Ishikawa (cell line): ENCODE measurements at regions not wholly inside any gene's neighbourhood (a gene's known extent, or its start where the extent isn't known, plus 50 kb on each side); places are given as distances from the start of the nearest gene placed in this dataset.

Experiments
- CEBPB ChIP-seq: IDR thresholded peaks from 2 replicates; pipeline ENCODE4 v1.6.1; 2012
- CREB1 ChIP-seq: IDR thresholded peaks from 2 replicates; pipeline ENCODE4 v1.6.1; 2012; ENCODE audit warnings: low read depth
- EGR1 ChIP-seq: IDR thresholded peaks from 2 replicates; pipeline ENCODE4 v1.6.1; 2012
- EP300 ChIP-seq: IDR thresholded peaks from 2 replicates; pipeline ENCODE4 v1.6.1; 2012; ENCODE audit warnings: borderline replicate concordance
- FOXM1 ChIP-seq: IDR thresholded peaks from 2 replicates; pipeline ENCODE4 v1.6.1; 2012; ENCODE audit warnings: low read depth, borderline replicate concordance
- MAX ChIP-seq: IDR thresholded peaks from 2 replicates; pipeline ENCODE4 v1.6.1; 2012
- NFIC ChIP-seq: IDR thresholded peaks from 2 replicates; pipeline ENCODE4 v1.6.1; 2012
- RAD21 ChIP-seq: IDR thresholded peaks from 2 replicates; pipeline ENCODE4 v1.6.1; 2012; ENCODE audit warnings: low read depth
- TAF1 ChIP-seq: IDR thresholded peaks from 2 replicates; pipeline ENCODE4 v1.6.1; 2012; ENCODE audit warnings: low read depth, mild to moderate bottlenecking
- TCF12 ChIP-seq: IDR thresholded peaks from 2 replicates; pipeline ENCODE4 v1.6.1; 2012; ENCODE audit warnings: low read depth
- TEAD4 ChIP-seq: IDR thresholded peaks from 2 replicates; pipeline ENCODE4 v1.6.1; 2012
- USF1 ChIP-seq: IDR thresholded peaks from 2 replicates; pipeline ENCODE4 v1.6.1; 2012
- YY1 ChIP-seq: IDR thresholded peaks from 2 replicates; pipeline ENCODE4 v1.6.1; 2012; ENCODE audit warnings: low read depth
- ZBTB7A ChIP-seq: IDR thresholded peaks from 2 replicates; pipeline ENCODE4 v1.6.1; 2012; ENCODE audit warnings: low read depth
- TF ChIP-seq, protein P1 (sequence below): IDR thresholded peaks from 2 replicates; pipeline ENCODE4 v1.6.1; 2012; ENCODE audit warnings: low read depth, mild to moderate bottlenecking

- TF ChIP-seq TAF1 (no peak), RAD21 (no peak), USF1 (no peak), FOXM1 (no peak), CEBPB (no peak), TEAD4 (no peak), CREB1 (no peak), YY1 (no peak), TCF12 (no peak), EP300 (no peak), EGR1 (no peak), NFIC (no peak)
These were observed 453.5 kb upstream of the JARID2 start for GRCh38 chr6:14792118-14792955.

DNA sequence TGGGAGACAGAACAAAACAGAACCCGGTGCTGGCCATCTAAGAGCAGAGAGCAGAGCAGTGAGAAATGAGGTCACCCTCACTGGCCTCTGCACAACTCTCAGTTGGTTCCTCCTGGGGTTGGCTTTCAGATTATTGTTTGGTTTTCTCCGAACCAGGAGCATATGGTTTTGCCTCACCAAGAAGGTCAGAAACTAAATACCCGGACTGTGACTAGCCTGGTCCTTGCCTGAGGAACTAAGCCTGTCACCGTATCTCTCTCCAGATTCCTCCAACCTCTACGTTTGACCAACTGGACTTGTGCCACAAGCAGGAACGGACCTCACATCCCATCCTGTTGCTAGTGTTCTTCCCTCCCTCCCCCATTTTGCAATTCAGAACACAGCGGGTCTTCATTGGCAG is 450.4 kb upstream of the JARID2 start:
- TF ChIP-seq NFIC: no peak

DNA sequence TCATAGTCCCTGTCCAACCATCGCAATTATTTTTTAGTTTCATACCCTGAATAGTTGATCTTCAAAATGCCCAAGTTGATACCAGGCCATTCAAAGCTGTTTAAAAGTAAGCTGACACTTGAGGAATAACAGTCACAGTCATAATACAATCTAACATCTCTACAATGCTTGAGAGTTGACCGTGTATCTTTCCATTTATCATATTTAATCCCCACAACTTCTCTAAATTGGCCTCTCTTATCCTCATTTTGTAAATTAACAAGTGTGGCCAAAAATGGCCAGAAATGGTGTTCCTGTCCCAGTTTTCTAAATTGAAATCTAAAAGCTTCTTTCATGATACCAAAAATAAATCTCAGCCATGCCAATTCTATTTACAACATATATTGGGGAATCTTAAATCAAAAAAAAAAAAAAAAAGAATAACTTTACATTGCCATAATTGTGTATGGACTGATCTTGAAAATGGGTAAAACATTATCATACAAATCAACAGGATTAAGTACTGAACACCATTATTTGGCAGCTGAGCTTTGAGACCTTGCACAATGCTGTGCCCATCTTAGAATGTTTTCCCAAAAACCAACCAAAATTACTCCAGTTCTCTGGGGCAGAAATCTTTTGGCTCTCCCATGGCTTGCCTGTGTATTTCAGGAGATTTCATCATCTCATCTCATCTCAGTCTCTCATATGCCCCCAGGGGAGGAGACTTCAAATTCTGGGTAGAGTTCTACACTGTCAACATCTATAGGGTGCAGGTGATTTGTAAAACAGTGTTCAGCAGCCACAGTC is 448.7 kb upstream of the JARID2 start:
- no peak for TF ChIP-seq FOXM1
- TF ChIP-seq MAX: no peak
- no peak for TF ChIP-seq RAD21
- TF ChIP-seq CEBPB: no peak
- TF ChIP-seq TAF1: no peak
- no peak for TF ChIP-seq CREB1
- no peak for TF ChIP-seq ZBTB7A
- TF ChIP-seq YY1: no peak
- no peak for TF ChIP-seq EGR1
- no peak for TF ChIP-seq TEAD4
- no peak for TF ChIP-seq EP300
- TF ChIP-seq, protein P1, sequence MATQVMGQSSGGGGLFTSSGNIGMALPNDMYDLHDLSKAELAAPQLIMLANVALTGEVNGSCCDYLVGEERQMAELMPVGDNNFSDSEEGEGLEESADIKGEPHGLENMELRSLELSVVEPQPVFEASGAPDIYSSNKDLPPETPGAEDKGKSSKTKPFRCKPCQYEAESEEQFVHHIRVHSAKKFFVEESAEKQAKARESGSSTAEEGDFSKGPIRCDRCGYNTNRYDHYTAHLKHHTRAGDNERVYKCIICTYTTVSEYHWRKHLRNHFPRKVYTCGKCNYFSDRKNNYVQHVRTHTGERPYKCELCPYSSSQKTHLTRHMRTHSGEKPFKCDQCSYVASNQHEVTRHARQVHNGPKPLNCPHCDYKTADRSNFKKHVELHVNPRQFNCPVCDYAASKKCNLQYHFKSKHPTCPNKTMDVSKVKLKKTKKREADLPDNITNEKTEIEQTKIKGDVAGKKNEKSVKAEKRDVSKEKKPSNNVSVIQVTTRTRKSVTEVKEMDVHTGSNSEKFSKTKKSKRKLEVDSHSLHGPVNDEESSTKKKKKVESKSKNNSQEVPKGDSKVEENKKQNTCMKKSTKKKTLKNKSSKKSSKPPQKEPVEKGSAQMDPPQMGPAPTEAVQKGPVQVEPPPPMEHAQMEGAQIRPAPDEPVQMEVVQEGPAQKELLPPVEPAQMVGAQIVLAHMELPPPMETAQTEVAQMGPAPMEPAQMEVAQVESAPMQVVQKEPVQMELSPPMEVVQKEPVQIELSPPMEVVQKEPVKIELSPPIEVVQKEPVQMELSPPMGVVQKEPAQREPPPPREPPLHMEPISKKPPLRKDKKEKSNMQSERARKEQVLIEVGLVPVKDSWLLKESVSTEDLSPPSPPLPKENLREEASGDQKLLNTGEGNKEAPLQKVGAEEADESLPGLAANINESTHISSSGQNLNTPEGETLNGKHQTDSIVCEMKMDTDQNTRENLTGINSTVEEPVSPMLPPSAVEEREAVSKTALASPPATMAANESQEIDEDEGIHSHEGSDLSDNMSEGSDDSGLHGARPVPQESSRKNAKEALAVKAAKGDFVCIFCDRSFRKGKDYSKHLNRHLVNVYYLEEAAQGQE: no peak
- no peak for TF ChIP-seq USF1
- TF ChIP-seq TCF12: no peak
- no peak for TF ChIP-seq NFIC

DNA sequence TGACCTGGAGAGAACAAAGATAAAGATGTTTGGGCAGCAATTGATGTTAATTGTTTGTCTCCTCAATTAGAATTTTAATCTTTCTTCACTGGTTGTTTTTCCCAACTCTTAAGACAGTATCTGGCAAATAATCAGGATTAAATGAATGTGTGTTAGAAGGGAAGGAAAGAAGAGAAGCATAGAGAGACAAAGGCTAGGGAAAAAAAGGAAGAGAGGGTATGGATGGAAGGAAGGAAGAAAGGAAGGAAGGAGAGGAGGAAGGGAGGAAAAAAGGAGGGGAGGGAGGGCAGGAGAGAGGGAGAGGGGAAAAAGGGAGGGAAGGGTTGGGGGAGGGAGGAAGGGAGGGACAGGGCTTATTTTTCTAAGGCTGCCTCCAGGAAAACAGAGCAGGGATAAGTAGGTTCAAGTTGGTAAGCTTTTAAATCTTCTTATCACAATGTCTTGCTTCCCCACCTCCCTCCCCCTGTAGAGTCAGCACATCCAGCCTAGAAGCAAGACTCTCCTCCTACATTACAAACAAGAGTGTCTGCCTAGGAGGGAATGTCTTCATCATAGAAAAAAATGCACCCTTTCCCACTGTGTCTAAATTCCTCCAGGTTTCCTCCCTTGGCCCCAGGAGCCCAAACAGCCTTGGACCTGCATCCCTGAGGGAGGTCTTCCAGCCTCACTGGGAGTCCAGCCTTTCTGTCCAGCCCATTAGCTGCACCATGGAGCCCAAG is 447.8 kb upstream of the JARID2 start:
- TF ChIP-seq, protein P1: no peak
- no peak for TF ChIP-seq FOXM1
- TF ChIP-seq NFIC: no peak
- TF ChIP-seq RAD21: no peak
- TF ChIP-seq YY1: no peak
- no peak for TF ChIP-seq MAX
- TF ChIP-seq TAF1: no peak
- no peak for TF ChIP-seq TEAD4
- no peak for TF ChIP-seq USF1
- TF ChIP-seq CREB1: no peak
- TF ChIP-seq CEBPB: no peak
- TF ChIP-seq EP300: no peak
- no peak for TF ChIP-seq EGR1
- TF ChIP-seq TCF12: no peak

- TF ChIP-seq CEBPB (no peak), USF1 (no peak), YY1 (no peak), EP300 (no peak), RAD21 (no peak), TAF1 (no peak), TCF12 (no peak), CREB1 (no peak), FOXM1 (no peak), MAX (no peak), NFIC (no peak), ZBTB7A (no peak), TEAD4 (no peak), EGR1 (no peak)
- TF ChIP-seq, protein P1: no peak
These were observed 447.3 kb upstream of the JARID2 start for GRCh38 chr6:14798594-14798982.
